Activated CD4-positive, alpha-beta T cell treated with anti-CD3 and anti-CD28 coated beads for 36 hours (primary cell): ENCODE measurements at regions not wholly inside any gene's neighbourhood (a gene's known extent, or its start where the extent isn't known, plus 50 kb on each side); places are given as distances from the start of the nearest gene placed in this dataset.
"Not testable (repeated sequence)": the region's sequence is repeated elsewhere in the genome, so short reads cannot be mapped to it uniquely, and the experiment has no call there.

ENCODE experiments used
- ATAC-seq: fragments of 200-7000 bp; cut with Tn5 transposase; one replicate; pipeline ENCODE4 v1.10.0; 2021; ENCODE audit warnings: mild to moderate bottlenecking, moderate library complexity
- CTCF ChIA-PET: fragments of 350-600 bp; sonication (Branson Sonifier 250); formaldehyde crosslinking; loops from one replicate; lab custom pipeline; 2021; ENCODE audit warnings: antibody characterized with exemption; lab: Charles Lee
- POLR2A ChIA-PET: fragments of 350-600 bp; sonication (Branson Sonifier 250); formaldehyde crosslinking; loops from one replicate; lab custom pipeline; 2021; ENCODE audit warnings: antibody characterized with exemption, inconsistent platforms; lab: Charles Lee
- DNase-seq: peaks from one replicate; pipeline ENCODE4 v3.0.0-alpha.2; 2020
- H3K27ac Mint-ChIP-seq: one replicate; pipeline ENCODE4 v1.8.0; 2021; ENCODE audit warnings: mixed read lengths
- H3K27me3 Mint-ChIP-seq: one replicate; pipeline ENCODE4 v1.8.0; 2021; ENCODE audit warnings: mixed read lengths
- H3K36me3 Mint-ChIP-seq: one replicate; pipeline ENCODE4 v1.8.0; 2021; ENCODE audit warnings: low read depth, mixed read lengths
- H3K4me1 Mint-ChIP-seq: one replicate; pipeline ENCODE4 v1.8.0; 2021; ENCODE audit warnings: mixed read lengths
- H3K4me3 Mint-ChIP-seq: one replicate; pipeline ENCODE4 v1.8.0; 2021; ENCODE audit warnings: mild to moderate bottlenecking, moderate library complexity, mixed read lengths
- H3K9me3 Mint-ChIP-seq: one replicate; pipeline ENCODE4 v1.8.0; 2021; ENCODE audit warnings: low read depth, mixed read lengths
- intact Hi-C, 2 experiments: fragments of 100-400 bp; cut with DNase I in 1 of 2; cut with micrococcal nuclease in 1 of 2; formaldehyde crosslinking; loops; one replicate each; pipeline versions ENCODE4 v1.14.2 to v1.15.1; 2022 to 2024; cut with DNase I, micrococcal nuclease

DNA sequence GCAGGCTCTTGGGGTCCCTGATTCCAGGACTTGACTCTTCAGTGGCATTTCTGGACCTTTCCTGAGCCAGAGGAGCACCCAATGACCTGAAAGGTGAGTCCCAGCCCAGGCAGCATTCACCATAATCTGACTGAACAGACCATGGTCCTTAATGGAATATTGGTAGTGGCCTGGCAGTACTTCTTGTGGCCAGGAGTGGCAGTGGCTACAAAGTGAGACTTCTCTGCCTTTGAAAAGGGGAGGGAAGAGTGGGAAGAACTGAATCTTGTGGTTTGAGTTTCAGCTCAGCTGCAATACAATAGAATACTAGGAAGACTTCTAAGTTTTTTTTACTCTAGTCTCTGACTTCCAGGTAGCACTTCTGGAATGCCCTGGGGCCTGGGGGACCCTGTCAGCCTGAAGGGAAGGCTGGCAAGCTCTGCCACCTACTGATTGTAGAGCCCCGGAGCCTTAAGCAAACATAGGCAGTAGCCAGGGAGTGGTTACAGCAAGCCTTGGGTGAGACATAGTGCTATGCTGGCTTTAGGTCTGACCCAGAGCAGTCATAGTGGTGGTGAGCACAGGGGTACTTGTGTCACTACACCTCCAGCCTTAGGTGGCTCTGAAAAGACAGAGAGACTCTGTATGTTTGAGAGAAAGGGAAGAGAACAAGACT, 674.2 kb upstream of the MANEA start:
- CTCF ChIA-PET, result no interaction called here

GRCh38 chr6:94899191-94899590, 678.1 kb upstream of the MANEA start:
- no peak for ATAC-seq
- H3K27me3 Mint-ChIP-seq, result no peaks in the 10 kb centered on the region
- POLR2A ChIA-PET, result no interaction called here
- peaks cover 2% of the 10 kb centered on the region for H3K9me3 Mint-ChIP-seq
- H3K4me1 Mint-ChIP-seq, result no peaks in the 10 kb centered on the region
- CTCF ChIA-PET, result no interaction called here
- H3K4me3 Mint-ChIP-seq, result no peak overlapping the region
- no peak overlapping the region for H3K27ac Mint-ChIP-seq
- DNase-seq, result no peak
- intact Hi-C loops, result no loop called here
- H3K36me3 Mint-ChIP-seq, result no peaks in the 10 kb centered on the region

More for the DNA sequence above, 674.2 kb upstream of the MANEA start:
- intact Hi-C loops, result no loop called here
- POLR2A ChIA-PET, result no interaction called here
- no peaks in the 10 kb centered on the region for H3K36me3 Mint-ChIP-seq
- H3K27me3 Mint-ChIP-seq, result no peaks in the 10 kb centered on the region
- DNase-seq (no peak), ATAC-seq (no peak)
- H3K9me3 Mint-ChIP-seq, result peaks cover 11% of the 10 kb centered on the region
- H3K4me3 Mint-ChIP-seq, result no peak overlapping the region
- no peak overlapping the region for H3K27ac Mint-ChIP-seq
- no peaks in the 10 kb centered on the region for H3K4me1 Mint-ChIP-seq

DNA sequence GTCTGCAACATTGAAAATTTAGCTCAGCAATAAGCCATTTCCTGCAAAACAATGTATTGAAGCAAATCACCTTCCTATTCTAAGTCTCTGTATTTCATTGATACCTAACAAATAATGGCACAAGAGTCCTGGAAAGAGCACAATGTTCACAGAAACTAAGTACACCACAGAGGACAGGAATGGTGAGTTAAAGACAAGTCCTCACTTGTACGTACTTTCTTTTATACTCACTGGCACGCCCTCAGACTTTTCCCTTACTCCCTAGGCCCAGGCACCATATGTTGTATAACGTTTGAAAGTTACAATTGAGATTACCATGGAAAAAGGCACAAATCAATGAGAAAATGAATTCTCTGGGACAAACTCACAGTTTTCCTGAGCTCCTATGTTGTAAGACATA, 683.0 kb upstream of the MANEA start:
- H3K9me3 Mint-ChIP-seq, result no peaks in the 10 kb centered on the region
- no peaks in the 10 kb centered on the region for H3K4me1 Mint-ChIP-seq
- DNase-seq (no peak), ATAC-seq (no peak)
- no peaks in the 10 kb centered on the region for H3K36me3 Mint-ChIP-seq
- intact Hi-C loops, result no loop called here
- no peak overlapping the region for H3K27ac Mint-ChIP-seq
- no peak overlapping the region for H3K4me3 Mint-ChIP-seq
- no peaks in the 10 kb centered on the region for H3K27me3 Mint-ChIP-seq
- CTCF ChIA-PET, result no interaction called here
- POLR2A ChIA-PET, result no interaction called here

DNA sequence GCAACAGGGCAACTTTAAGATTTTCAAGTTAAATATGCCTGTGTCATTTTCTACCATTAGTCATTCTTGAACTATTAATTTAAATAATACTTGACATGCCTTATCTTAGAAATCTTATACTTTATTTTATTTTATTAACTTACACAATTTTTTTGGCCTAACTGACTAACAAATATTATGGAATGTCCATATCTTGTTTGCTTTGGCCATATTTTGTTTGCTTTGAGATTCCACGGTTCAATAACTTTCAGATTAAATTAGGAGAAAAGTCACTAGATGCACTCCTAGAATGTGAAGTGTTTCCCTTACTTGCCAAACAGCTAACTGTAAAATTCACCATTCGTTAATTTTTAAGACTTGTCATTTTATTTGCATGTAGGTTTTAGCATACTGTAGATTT, 684.0 kb upstream of the MANEA start:
- no peaks in the 10 kb centered on the region for H3K27me3 Mint-ChIP-seq
- ChIA-PET POLR2A (no interaction called here), CTCF (no interaction called here)

GRCh38 chr6:94873819-94874218, 703.5 kb upstream of the MANEA start:
- ATAC-seq, CTCF ChIA-PET, H3K27me3 Mint-ChIP-seq, POLR2A ChIA-PET, H3K27ac Mint-ChIP-seq, H3K36me3 Mint-ChIP-seq, H3K4me1 Mint-ChIP-seq, H3K4me3 Mint-ChIP-seq, intact Hi-C loops, H3K9me3 Mint-ChIP-seq, DNase-seq: not testable (repeated sequence)

More for the DNA sequence above, 684.0 kb upstream of the MANEA start:
- Mint-ChIP-seq H3K27ac (no peak overlapping the region), H3K4me3 (no peak overlapping the region), H3K36me3 (no peaks in the 10 kb centered on the region), H3K9me3 (no peaks in the 10 kb centered on the region), H3K4me1 (no peaks in the 10 kb centered on the region)
- no peak for ATAC-seq
- no peak for DNase-seq
- intact Hi-C loops, result no loop called here

DNA sequence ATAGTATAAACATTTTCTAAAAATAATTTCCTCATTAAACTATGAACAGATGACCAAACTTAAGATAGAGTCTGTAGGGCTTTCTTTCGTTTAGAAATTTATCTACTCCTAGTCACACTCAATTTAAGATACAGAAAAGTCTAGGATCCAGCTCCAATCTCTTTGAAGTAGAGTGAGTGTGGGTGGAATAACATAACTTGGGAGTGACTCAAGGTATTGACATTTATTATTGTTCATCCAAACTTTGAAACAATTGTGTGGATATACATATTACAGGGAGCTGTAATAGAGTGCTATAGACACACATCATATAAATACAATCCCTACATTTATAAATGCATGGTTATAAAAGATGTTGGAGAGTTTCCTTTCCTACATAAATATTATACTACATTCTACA, 715.2 kb upstream of the MANEA start:
- no peaks in the 10 kb centered on the region for H3K4me1 Mint-ChIP-seq
- POLR2A ChIA-PET, result no interaction called here
- no peak overlapping the region for H3K27ac Mint-ChIP-seq
- CTCF ChIA-PET, result no interaction called here
- H3K27me3 Mint-ChIP-seq, result no peaks in the 10 kb centered on the region
- no peaks in the 10 kb centered on the region for H3K36me3 Mint-ChIP-seq
- ATAC-seq, result no peak
- H3K4me3 Mint-ChIP-seq, result no peak overlapping the region
- H3K9me3 Mint-ChIP-seq, result no peaks in the 10 kb centered on the region
- intact Hi-C loops, result no loop called here
- no peak for DNase-seq

DNA sequence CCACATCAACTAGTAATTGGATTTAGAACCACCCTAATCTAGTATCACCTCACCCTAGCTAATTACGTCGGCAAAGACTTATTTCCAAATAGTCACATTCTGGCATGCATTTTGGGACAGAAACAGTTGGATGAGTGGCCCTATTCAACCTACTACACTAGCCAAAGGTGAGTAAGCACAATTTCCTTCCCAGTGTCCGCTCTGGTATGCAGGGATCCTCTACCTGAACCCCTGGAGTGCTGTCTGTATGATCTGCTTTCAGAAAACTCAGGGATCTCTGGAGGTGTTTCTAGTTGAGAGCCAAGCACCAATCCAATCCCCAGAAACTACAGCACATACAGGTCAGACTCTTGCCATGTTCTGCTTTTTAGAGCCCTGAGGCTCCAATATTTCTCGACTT, 717.4 kb upstream of the MANEA start:
- intact Hi-C loops, result no loop called here
- CTCF ChIA-PET, result no interaction called here
- no peaks in the 10 kb centered on the region for H3K9me3 Mint-ChIP-seq
- DNase-seq, result no peak
- H3K4me1 Mint-ChIP-seq, result no peaks in the 10 kb centered on the region
- H3K27me3 Mint-ChIP-seq, result no peaks in the 10 kb centered on the region
- POLR2A ChIA-PET, result no interaction called here
- ATAC-seq, result no peak
- H3K27ac Mint-ChIP-seq, result no peak overlapping the region
- H3K4me3 Mint-ChIP-seq, result no peak overlapping the region
- no peaks in the 10 kb centered on the region for H3K36me3 Mint-ChIP-seq

GRCh38 chr6:94856999-94857398, 720.3 kb upstream of the MANEA start:
- CTCF ChIA-PET, result interaction anchor here (0.6 kb wide), 1 partner anchor 446 kb away, joined by 3 read pairs; no protein-coding TSS in a partner anchor
- POLR2A ChIA-PET, intact Hi-C loops, H3K4me3 Mint-ChIP-seq, DNase-seq, H3K36me3 Mint-ChIP-seq, H3K4me1 Mint-ChIP-seq, H3K27me3 Mint-ChIP-seq, H3K27ac Mint-ChIP-seq, ATAC-seq, H3K9me3 Mint-ChIP-seq: not testable (repeated sequence)

DNA sequence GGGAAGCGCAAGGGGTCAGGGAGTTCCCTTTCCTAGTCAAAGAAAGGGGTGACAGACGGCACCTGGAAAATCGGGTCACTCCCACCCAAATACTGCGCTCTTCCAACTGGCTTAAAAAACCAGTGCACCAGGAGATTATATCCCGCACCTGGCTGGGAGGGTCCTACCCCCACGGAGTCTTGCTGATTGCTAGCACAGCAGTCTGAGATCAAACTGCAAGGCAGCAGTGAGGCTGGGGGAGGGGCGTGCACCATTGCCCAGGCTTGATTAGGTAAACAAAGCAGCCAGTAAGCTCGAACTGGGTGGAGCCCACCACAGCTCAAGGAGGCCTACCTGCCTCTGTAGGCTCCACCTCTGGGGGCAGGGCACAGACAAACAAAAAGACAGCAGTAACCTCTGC, 726.0 kb upstream of the MANEA start:
- H3K27me3 Mint-ChIP-seq, H3K4me3 Mint-ChIP-seq, H3K27ac Mint-ChIP-seq, ATAC-seq, CTCF ChIA-PET, H3K36me3 Mint-ChIP-seq, DNase-seq, H3K4me1 Mint-ChIP-seq, intact Hi-C loops, H3K9me3 Mint-ChIP-seq, POLR2A ChIA-PET: not testable (repeated sequence)

DNA sequence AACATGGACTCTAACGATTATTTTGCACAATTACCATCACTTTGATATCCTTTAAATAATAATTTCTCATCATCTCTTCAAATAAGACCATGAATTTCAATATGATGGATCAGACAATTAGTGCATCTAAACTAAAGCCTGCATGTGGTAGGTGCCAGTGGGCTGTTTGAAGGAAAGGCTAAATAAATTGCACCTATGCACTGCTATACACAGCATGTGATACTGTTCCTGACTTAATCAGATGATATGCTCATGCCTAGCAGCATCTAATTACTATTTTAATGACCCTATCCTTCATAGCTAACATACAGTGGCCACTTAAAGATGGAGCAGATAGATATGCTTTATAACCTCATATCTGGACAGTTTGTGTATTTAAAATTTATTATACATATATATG, 731.6 kb upstream of the MANEA start:
- CTCF ChIA-PET, result no interaction called here
- H3K4me1 Mint-ChIP-seq, result no peaks in the 10 kb centered on the region
- intact Hi-C loops, result no loop called here
- no peak overlapping the region for H3K4me3 Mint-ChIP-seq
- no peaks in the 10 kb centered on the region for H3K9me3 Mint-ChIP-seq
- POLR2A ChIA-PET, result no interaction called here
- DNase-seq (no peak), ATAC-seq (no peak)
- no peaks in the 10 kb centered on the region for H3K27me3 Mint-ChIP-seq
- no peak overlapping the region for H3K27ac Mint-ChIP-seq
- H3K36me3 Mint-ChIP-seq, result no peaks in the 10 kb centered on the region

DNA sequence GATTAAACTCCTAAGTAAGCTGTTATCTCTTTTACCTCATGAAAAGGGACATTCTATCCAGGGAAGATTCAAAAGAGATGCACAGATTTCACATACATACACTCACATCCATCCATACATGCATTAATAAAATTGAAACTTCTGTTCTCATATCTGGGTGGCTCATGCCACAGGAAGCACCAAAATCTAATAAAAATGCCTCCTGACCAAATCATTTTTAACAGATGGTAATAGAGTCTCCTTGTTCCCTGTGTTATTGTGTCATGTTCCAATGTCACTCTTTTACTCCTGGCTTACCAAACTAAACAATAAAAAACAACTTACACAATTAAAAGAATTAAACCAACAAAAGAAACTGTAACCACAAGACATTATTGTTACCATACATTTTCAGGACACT, 742.1 kb upstream of the MANEA start:
- Mint-ChIP-seq H3K4me1 (no peaks in the 10 kb centered on the region), H3K36me3 (no peaks in the 10 kb centered on the region), H3K27ac (no peak overlapping the region), H3K9me3 (peaks cover 9% of the 10 kb centered on the region), H3K4me3 (no peak overlapping the region), H3K27me3 (no peaks in the 10 kb centered on the region)
- no peak for DNase-seq
- ChIA-PET POLR2A (no interaction called here), CTCF (no interaction called here)
- no peak for ATAC-seq
- intact Hi-C loops, result no loop called here

GRCh38 chr6:94813806-94814205, 763.5 kb upstream of the MANEA start:
- no peak overlapping the region for H3K27ac Mint-ChIP-seq
- POLR2A ChIA-PET, result no interaction called here
- H3K4me1 Mint-ChIP-seq, result no peaks in the 10 kb centered on the region
- no peaks in the 10 kb centered on the region for H3K36me3 Mint-ChIP-seq
- intact Hi-C loops, result no loop called here
- no peak overlapping the region for H3K4me3 Mint-ChIP-seq
- ATAC-seq (no peak), DNase-seq (no peak)
- H3K27me3 Mint-ChIP-seq, result no peaks in the 10 kb centered on the region
- CTCF ChIA-PET, result no interaction called here
- peaks cover 2% of the 10 kb centered on the region for H3K9me3 Mint-ChIP-seq

DNA sequence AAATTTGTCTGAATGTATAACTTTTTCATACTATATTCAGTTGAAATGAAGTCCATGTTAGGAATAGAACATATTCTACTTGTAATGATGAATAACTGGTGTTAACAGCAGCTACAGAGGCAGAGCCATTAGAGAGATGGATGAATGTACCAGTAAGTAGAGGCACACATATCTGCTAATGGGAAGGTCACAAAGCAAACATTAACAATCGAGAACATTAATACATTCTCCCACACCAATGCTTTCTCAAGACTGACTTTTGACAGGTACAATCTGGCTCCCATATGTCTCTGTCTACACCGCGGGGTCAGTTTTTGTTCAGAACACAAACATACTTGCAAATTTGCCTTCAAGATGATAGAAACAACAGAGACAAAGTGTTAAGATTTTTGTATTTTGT, 776.0 kb upstream of the MANEA start:
- H3K4me3 Mint-ChIP-seq, result no peak overlapping the region
- intact Hi-C loops, result no loop called here
- DNase-seq, result no peak
- H3K27me3 Mint-ChIP-seq, result no peaks in the 10 kb centered on the region
- ChIA-PET POLR2A (no interaction called here), CTCF (no interaction called here)
- no peak for ATAC-seq
- no peaks in the 10 kb centered on the region for H3K9me3 Mint-ChIP-seq
- H3K4me1 Mint-ChIP-seq, result no peaks in the 10 kb centered on the region
- no peaks in the 10 kb centered on the region for H3K36me3 Mint-ChIP-seq
- no peak overlapping the region for H3K27ac Mint-ChIP-seq
